ENCODE measurements at regions not wholly inside any gene's neighbourhood (a gene's known extent, or its start where the extent isn't known, plus 50 kb on each side); places are given as distances from the start of the nearest gene placed in this dataset.

DNA sequence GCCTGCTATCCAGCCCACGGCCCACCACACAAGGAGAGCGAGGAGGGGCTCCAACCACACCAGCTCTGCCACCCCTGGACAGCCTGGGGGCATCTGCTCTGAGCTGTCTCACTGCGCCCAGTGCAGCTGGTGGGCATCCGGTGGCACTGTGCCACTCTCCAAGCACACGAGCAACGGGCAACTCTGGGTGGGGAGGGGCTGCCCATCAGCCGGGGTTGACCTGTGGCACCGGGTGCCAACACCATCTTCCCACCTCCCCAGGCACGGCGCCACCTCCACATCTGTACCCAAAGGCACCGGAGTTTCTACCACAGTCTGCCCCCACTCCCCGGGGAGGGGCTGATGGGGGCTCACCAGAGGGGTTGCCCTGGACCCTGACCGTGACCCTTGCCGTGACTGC, 241.8 kb downstream of the RBFOX3 start:
- no peak for DNase-seq (ENCODE audit: low spot score)

DNA sequence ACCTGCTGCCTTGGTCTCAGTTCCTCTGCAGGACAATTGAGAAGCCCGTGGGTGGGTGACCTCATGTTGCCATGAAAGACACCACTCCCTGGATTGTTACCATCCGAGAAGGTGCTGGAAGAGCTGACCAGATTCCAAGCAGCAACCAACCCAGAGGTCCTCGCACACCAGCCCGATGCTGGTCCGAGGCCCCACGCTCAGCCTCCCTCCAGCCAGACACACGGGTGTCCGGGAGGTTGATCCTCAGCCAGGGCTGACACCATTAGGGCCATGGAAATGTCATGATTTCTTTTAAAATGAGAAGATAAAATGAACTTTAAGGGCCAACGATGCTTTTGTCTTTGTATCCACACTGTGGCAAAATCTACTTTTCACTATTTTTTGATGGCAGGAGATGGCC, 242.3 kb downstream of the RBFOX3 start:
- no peak for DNase-seq (ENCODE audit: low spot score)

DNA sequence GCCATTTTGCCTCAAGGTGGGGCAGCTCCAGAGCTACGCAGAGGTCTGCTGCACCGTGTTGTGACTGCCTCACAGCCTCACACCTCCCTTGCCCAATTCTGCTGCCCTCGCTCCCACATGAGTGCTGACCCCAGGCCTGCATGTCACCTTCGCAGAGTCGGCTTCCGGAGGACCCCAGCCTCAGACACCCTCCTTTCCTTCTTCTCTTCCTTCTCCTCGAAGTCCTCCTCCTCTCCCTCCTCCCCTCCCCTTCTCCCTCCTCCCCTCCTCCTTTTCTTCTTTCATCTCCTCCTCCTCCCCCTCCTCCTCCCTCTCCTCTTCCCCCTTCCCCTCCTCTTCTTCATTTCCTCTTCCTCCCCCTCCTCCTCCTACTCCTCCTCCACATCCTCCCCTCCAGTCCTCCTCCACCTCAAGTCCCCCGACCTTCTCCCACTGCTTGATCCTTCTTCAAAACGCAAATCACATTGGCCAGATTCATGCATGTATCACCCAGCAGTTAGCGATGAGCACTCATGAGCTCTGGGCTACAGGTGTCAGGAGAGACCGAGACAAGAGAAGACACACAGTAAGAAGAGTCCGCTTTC, 243.8 kb downstream of the RBFOX3 start:
- DNase-seq (ENCODE audit: low spot score), result no peak

DNA sequence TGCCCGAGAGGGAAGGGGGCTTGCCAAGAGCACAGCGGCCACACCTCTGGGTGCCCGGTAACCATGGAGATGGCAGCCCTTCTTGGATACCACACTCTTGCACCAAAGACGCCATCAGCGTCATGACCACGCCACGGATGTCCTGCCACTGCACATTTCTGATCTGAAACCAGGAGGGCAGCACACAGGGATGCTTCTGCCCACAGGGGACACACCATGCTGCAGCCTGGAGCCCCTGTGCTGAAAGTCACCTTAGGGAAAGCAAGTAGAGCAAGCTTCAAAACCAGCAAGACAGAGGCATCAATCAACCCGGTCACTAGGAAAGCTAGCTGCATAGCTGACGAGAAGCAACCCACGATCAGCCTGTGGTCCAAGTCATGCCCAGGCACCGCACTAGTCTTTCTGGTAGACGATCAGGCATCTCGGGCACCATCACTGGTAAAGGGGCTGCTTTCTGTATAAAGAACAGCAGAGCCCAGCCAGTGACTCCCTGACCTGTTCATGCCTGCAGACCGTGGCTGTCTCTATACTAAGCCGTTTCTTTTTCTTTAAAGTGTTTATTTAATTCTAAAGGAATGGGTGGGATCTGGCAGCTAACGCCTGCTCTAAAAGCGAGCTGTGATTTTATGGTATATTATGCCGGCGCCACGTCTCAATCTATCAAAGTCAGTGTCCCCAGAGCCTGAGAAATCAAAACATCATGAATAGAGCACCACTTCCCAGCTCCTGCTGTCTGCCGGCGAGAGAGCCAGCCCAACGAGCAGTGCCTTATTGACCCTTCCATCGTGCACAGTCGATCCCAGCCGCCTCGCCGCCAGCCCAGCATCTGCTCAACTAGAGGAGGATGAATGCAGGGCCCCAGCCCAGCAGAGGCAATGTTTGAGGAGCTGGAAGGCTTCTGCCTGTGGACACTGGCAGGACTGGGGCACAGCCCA, 244.7 kb downstream of the RBFOX3 start:
- DNase-seq (ENCODE audit: low spot score), result no peak

DNA sequence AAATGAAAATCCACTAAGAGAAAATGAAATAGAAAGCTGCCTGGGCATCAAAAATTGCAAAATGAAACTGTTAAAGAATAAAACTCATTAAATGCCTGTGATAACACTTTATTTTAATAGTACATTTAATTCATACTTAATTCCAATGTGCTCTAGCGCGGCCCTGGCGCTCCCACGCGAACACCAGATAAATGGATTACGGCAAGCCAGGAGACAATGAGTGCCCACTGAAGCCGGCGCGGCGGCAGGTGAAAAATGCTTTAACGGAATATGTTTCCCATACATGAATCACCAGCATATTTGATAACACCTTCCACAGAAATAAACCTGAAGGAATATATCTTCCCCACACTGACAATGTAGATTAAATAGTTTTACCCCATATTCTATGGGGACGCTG, 245.5 kb downstream of the RBFOX3 start:
- DNase-seq (ENCODE audit: low spot score), result no peak

DNA sequence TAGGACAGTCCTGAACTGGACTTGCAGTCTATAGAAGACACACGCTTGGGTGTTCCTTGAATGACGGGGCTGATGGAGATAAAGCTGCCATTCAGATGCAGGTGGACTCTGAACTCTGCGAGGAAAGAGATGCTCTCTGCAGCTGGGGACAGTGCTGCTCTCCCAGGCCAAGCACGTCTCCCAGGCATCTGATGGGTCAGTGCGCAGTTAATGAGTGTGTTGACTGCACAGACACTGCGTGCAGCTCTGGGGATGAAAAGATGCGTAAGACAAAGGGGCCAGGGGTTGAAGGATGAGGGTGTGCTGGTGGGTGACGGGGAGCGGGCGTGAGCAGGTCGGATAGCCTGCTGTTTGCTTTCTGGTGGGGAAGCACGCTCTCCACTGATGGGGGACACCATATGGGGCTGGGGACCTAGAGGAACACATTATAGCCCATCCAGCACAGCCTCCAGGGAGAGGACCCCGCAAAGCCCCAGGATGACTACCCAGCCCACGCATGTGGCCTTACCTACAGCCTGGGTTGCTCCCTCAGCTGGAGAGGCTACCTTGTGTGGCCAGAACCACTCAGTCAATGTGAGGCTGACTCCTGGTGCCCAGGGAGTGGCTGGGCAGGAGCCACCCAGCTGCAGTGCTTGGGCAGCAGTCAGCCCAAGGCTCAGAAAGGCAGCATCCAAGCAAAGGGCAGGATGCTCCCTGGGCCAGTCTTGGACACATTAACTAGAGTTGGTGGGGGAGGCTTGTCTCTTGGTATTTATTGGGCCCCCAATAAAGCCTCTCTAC, 246.3 kb downstream of the RBFOX3 start:
- DNase-seq (ENCODE audit: low spot score), result no peak

DNA sequence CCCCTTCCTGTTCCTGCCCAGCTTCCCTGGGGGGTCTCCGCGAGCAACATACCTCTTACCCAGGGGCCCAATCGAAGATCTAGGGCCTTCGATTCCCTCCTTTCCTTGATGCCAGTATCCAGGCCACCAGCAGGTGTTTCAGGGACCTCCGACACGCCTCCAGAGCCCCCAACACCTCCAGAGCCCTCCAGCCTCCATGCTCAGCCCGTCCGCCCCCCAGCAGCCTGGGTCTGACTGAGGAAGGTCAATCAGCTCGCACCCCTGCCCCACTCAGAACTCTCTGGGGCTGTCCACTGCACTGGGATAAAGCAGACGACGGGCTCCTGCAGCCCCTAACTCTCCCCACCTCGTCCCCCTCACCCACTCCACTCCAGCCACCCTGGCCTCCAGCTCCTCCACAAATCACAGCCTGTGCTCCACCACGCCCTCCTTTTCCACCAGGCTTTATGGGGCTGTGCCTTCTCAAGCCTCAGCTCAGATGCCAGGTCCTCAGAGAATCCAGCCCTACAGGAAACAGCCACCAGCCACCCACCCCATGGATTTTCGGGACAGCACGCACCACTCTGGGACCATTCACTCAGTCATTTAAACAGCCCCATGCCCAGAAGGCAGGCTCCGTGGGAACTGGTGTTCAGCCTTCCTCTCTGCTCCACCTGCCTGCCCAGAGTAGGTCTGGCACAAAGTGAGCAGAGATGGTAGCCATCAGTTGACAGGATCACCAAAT, 247.1 kb downstream of the RBFOX3 start:
- DNase-seq (ENCODE audit: low spot score), result no peak

DNA sequence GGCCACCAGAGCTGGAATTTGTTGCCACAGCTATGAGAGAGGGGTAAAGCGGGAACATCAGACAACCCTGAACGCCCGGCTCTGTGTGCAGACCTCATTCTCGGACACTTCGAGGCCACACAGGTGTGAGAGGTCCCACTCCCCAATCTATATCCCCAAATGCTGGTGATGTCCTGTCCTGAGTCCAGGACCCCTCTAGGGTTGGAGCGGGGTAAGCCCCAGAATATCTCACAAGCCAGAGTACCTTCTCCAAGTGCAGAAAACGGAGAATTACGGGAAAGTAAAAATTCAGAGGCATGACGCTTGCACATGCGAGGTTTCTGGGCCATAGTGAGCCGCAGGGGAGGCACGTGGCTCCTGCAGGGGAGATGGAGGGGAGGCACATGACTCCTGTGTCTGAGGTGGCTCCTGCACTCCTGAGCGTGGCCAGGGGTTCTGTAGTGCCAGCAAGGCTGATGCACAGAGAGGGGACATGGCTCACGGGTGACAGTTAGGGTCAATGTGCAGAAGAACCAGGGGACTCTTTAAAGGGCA, 248.0 kb downstream of the RBFOX3 start:
- no peak for DNase-seq (ENCODE audit: low spot score)

DNA sequence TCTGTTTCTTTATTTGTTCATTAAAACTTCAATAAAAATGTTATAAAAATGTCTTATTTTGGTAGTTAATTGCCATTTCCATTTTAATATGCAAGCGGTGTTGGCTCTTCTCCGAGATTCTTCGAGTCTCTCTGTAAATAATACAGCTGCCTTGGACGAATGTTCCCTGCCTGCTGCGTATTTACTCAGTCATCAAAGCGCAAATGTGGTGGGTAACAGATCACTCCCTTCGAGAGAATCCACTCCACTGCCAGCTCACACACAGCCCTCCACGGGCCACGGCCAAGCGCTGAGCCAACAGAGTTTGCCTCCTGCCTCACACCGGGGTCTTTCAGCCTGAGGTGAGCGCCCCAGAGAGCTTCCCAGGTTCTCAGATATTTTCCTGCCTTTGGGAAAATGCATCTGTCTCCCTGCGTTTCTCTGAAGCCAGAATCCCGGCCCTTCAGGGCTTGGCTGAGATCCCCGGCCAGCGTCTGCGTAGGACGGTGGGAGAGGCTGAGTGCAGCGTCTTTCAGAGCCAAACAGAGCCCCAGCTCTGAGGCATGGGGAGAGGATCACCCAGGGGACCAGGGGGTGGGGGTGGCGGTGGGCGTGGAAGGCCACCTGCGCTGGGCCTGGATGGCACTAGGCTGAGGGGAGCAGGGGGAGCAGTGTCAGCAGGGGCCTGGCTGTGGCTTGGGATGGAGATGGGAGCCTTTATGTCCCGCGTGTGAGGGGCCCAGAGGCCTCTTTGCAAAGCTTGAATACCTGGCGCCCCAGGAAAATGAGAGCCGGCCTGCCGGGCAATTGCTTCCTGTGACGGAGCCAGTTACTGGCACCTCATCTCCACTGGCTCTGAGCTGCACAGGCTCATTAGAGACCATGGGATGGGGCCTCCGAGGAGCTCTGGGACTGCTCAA, 248.7 kb downstream of the RBFOX3 start:
- no peak for DNase-seq (ENCODE audit: low spot score)

DNA sequence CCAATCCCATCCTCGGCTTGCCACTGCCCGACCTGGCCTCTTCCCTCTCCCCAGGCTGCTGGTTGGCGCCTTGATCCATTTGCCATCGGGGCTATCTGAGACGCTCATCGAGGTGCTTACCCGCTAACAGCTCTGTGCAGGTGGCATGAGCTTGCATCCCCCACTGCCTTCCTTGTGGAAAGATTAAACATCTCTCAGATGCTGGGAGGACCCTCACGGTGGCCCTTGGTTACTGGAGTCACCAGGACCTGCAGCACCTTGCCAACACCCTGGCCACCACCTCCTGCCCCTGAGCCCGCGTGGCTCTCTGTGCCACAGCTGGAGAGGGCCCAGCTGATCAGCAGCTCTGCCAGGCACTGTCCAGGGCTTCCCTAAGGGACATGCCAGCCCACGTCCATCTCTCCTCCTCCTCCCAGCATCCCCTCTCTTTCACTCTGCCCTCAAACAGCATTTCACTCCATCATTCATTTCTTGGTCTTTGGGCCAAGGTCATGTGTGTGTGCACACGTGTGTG, 249.6 kb downstream of the RBFOX3 start:
- DNase-seq (ENCODE audit: low spot score), result no peak

DNA sequence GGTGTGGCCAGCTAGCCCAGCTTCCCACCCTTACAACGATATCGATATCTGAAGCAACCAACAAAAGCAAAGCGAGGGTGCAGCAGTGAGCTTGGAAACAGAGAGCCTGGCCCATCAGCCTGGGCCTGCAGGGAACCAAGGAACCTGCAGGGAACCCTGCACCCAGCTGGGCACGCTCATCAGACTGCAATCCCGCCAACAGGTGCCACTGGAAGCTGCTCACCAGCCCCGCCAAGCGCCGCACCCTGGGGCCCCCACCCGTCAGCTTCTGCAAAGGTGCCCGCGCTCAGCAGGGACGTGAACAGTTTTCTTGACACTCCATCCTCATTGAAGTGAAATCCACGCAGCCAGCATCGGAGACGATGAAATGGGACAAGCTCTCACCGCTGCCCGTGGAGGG, 250.7 kb downstream of the RBFOX3 start:
- DNase-seq (ENCODE audit: low spot score), result no peak

DNA sequence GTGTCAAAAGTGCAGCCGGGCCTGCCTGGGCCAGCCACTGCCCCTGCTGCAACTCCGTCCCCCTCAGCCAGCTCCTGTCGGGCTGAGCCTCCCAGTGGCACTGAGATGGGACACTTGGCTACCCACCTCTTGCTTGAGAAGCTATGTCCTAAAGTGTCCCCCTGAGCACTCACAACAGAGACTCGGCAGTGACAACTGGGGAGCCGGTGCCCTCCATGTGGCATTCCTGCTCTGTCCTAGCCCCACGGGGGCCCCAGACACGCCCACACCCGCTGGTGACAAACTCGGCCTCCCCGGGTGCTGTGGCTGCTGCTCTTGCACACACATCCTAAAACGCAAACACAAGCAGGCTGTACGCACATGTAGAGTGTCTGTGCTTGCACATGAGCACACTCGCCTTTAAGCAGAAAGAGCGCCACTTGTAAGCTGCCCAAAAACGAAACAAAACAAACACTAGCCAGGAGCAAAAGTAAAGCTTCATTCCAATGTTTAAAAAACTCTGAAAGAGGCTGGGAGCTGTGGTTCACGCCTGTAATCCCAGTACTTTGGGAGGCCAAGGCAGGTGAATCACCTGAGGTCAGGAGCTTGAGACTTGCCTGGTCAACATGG, 253.9 kb downstream of the RBFOX3 start:
- DNase-seq (ENCODE audit: low spot score), result no peak

DNA sequence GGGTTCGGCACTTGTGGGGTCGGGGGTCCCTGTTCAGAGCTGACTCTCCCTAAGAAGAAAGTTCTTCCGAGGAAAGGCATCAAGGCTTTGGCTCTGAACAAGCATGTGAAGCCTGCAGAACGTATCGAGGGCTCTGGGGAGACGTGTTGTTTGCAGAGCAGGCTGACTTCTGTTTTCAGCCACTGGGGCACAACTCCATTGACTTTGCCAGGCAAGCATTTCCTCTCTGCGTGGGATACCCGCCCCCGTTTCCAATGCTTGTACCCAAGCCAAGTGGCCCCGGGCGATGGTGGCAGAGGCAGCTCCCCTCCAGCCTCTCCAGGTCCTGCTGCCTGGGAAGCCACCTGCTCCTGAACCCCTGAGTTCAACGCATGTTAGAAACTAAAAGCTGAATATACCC, 255.7 kb downstream of the RBFOX3 start:
- no peak for DNase-seq (ENCODE audit: low spot score)

DNA sequence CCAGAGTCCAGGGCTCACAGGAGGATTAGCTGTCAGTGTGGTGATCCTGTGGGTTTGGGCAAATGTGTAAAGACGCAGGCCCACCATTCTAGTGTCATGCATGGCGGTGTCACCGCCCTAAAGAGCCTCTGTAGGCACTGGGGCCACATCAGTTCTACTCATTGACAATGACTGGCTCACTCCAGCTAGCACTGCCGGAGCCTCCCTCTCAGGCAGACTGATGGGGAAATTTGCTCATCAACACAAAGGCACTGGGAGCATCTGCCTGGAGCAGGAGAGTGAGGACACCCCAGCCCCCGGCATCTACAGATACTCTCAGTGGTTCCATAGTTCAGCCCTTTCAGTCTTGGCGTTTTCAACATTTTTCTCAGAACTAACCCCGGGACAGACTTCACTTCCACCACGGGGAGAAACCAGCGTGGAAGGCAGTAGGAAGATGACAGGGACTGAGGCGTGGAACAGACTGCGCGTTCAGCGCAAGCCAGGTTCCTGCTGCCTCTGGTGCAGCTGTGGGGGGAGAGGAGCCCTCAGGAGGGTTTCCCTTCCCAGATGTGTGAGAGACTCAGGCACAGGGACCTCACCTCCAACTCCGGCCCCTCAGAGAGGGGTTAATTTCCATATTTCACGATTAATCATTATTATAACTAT, 256.6 kb downstream of the RBFOX3 start:
- no peak for DNase-seq (ENCODE audit: low spot score)

DNA sequence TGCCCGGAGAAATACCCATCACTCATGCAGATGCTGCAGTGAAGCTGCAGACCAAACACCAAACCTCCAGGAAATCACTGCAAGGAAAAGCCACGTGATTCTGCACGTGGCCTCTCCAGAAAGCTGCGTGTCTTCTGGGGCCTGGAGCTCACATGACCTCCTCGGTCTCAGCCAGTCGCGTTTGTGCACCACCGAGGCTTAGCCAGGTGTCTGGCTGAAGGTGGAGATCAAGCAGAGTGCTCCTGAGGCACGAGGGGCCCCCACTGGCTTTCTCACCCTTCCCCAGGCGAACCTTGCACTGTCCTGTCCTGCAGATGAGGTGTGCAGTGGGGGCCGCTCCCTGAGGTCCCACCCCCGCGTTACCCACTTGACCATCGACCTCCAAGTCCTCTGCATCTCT, 257.3 kb downstream of the RBFOX3 start:
- DNase-seq (ENCODE audit: low spot score), result no peak

DNA sequence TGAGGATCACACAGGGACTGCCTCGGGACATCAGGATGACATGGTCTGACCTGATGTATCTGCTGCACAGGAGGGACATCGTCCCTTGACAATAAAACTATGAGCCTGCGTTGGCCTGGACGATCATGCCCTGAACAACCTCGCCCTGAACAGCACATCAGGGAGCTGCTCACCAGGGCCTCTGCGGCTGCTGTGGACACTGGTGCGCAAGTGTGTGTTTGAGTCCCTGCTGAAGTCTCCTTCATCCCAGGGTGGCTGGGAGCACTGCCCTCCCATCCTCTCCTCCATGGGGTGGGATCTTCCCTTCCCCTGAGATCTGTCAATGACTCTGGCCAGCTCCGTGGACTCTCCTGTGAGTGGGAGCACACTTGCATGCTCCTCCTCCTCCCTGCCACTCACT, 257.8 kb downstream of the RBFOX3 start:
- DNase-seq (ENCODE audit: low spot score), result no peak

DNA sequence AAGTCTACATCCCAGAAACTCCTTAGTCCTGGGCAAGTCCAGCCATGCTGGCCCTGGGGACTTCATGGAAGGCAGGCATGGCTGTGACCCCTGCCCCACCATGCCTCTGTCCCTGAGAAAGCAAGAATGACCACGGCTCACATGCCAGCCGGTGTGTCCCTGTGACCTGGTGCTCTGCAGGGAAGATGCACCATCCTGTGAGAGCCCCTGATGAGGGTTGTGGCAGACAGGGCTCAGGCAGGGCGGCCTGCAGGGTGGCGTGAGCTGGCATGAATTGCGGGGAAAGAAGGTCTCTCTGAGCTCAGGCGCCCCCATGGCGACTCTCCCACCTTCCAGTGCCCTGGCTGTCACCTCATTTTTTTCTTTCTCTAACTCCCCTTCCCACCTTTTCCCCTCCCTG, 260.3 kb downstream of the RBFOX3 start:
- DNase-seq (ENCODE audit: low spot score), result no peak

DNA sequence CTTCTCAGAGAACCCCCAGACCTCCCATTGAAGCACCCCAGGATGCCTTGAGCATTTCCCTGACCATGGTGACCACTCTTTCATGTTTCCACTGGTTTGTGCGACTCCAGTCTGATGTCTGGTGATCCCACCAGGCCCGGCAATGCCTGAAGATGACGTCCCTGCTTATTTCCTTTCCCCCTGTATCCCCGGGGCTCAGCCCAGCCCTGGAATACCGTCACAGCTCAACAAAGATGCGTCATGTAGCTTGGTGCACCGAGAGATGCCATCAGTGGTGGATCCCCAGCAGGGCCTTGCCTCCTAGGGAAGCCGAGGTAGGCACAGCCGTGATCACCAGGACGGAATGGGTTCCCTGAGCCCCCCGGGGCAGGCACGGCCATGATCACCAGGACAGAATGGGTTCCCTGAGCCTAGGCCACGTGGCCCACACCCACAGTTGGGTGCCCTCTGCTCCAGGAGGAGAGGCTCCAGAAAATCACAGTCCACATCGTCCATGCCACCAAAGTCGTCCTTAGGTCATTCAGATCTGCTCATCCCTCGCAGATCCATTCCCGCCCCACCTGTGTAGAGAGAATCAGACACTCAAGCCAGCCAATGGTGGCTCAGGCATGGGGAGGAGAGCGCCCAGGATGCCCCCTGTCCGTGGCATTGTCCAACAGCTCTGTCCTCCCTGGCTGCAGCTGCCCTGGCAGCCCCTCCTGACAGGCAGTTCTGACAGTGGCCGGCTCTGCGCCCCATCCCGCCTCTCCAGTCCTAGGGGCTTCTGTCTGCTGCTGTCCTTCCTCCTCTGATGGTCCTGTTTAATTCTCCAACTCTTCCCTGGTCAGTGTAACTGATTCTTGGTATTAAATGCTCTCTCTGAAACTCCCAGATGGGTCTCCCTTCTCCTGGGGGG, 261.1 kb downstream of the RBFOX3 start:
- DNase-seq (ENCODE audit: low spot score), result no peak

DNA sequence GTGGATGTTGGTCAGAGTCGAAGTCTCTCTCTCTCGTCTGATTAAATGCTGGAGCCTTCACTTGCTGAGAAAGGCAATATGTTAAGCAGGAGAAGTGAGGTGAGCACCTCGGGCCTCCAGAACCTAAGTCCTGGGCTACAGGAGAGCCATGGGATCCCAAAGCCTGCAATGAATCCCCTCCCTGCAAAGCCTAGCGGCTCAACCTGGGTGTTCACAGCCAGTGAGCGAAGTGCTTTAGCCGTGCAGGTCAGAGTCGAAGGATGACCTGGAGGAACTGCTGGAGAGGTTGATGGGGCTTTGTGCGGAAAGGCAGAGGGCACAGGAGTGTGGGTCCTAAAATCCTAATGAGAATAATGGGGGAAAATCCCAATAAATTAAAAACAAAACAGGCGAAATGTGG, 267.8 kb downstream of the ENGASE start:
- no peak for DNase-seq (ENCODE audit: low spot score)
